ENCODE measurements at regions not wholly inside any gene's neighbourhood (a gene's known extent, or its start where the extent isn't known, plus 50 kb on each side); places are given as distances from the start of the nearest gene placed in this dataset.

DNA sequence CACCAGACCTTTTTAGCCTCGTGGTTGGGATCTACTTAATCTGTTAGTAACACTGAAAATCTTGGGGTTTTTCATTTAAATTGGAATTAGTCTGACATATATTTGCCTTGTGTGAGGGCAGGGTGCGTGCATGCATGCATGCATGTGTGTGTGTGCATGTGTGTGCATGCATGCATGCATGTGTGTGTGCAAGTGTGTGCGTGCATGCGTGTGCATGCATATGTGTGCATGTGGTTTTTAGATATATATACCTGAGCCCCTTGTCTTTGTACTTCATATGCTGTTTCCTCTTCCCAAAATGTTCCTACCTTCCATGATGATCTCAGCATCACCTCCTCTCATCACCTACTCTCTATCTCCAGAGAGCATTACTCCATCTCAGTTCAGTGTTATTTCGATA, 66.3 kb upstream of the BCL11B start:
- TF ChIP-seq, protein P1, sequence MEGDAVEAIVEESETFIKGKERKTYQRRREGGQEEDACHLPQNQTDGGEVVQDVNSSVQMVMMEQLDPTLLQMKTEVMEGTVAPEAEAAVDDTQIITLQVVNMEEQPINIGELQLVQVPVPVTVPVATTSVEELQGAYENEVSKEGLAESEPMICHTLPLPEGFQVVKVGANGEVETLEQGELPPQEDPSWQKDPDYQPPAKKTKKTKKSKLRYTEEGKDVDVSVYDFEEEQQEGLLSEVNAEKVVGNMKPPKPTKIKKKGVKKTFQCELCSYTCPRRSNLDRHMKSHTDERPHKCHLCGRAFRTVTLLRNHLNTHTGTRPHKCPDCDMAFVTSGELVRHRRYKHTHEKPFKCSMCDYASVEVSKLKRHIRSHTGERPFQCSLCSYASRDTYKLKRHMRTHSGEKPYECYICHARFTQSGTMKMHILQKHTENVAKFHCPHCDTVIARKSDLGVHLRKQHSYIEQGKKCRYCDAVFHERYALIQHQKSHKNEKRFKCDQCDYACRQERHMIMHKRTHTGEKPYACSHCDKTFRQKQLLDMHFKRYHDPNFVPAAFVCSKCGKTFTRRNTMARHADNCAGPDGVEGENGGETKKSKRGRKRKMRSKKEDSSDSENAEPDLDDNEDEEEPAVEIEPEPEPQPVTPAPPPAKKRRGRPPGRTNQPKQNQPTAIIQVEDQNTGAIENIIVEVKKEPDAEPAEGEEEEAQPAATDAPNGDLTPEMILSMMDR (IDR thresholded peaks at IDR 0.05) = no peak
- TF ChIP-seq POLR2AphosphoS5 (IDR thresholded peaks at IDR 0.05) = no peak

Measured in esophagus muscularis mucosa (tissue), 3 donors.